Nephron progenitor cell (in vitro differentiated cells): ENCODE measurements at regions not wholly inside any gene's neighbourhood (a gene's known extent, or its start where the extent isn't known, plus 50 kb on each side); places are given as distances from the start of the nearest gene placed in this dataset.
A peak's percentile ranks its signal among the peaks of the same experiment; 100 is the strongest.
"Not testable (repeated sequence)": the region's sequence is repeated elsewhere in the genome, so short reads cannot be mapped to it uniquely, and the experiment has no call there.

ENCODE experiments used
- DNase-seq: peaks from one replicate; pipeline ENCODE4 v3.0.0; 2021
- H3K27ac Mint-ChIP-seq: 2 replicates; pipeline ENCODE4 v1.8.0; 2021; ENCODE audit warnings: mild to moderate bottlenecking, moderate library complexity, mixed read lengths
- H3K27me3 Mint-ChIP-seq: 2 replicates; pipeline ENCODE4 v1.8.0; 2021; ENCODE audit warnings: mild to moderate bottlenecking, low read depth, mixed read lengths; ENCODE audit not compliant: poor library complexity
- H3K36me3 Mint-ChIP-seq: 2 replicates; pipeline ENCODE4 v1.8.0; 2021; ENCODE audit warnings: low read depth, mixed read lengths
- H3K4me1 Mint-ChIP-seq: 2 replicates; pipeline ENCODE4 v1.8.0; 2021; ENCODE audit warnings: mixed read lengths
- H3K4me3 Mint-ChIP-seq: 2 replicates; pipeline ENCODE4 v1.8.0; 2021; ENCODE audit warnings: mild to moderate bottlenecking, moderate library complexity, mixed read lengths
- H3K9me3 Mint-ChIP-seq: 2 replicates; pipeline ENCODE4 v1.8.0; 2021; ENCODE audit warnings: mild to moderate bottlenecking, moderate library complexity, mixed read lengths

DNA sequence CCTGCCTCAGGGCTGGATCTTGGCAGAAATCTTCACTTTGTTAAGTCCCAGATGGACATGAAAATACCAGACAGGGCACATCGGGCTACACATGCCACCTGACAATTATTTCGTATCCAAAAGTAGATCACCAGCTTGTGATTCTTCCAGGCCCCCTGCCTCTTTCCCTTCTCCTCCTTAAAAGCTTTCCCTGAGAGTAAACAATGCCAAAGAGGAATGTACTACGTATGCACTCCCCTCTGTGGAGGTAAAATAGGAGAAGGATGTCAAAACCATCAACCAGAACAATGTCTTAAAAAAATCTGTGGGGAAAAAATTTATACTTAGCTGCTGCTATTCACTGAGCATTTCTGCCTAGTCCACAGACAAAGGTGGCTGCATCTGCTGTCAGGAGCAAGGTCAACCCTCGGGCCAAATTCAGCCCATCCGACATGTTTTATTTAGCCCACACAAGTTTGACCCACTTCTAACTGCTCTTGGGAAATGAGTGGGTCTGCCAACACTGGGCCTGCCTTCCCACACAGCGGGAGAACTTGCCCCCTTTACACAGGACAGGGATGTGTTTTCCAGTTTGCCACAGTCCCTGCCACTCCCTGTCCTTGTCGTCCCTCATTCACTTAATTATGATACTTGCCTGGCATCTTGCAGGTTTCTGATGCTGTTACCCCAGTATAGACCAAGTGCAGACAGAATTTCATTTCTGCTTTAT is 74.7 kb upstream of the NBPF26 start:
- not testable (repeated sequence) for H3K9me3 Mint-ChIP-seq, H3K27ac Mint-ChIP-seq, H3K27me3 Mint-ChIP-seq, DNase-seq, H3K4me3 Mint-ChIP-seq, H3K36me3 Mint-ChIP-seq, H3K4me1 Mint-ChIP-seq

DNA sequence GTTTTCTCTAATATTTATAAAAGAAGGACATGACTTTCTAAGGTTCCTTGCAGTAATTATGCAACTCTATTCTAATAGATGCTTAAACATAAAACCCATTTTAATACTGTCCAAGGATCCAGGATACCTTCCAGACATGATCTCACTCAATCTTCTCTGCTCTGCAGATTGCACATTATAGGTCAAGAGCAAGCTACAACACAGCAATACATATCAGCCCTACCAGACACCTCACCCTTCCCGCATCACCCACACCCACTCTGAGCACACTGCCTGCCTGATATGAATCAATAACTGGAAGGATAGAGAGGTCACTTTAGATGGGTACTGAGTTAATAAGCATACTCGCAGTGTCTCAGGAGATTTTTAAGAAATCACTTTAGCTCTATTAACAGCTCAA is 74.0 kb upstream of the NBPF26 start:
- not testable (repeated sequence) for H3K9me3 Mint-ChIP-seq, H3K36me3 Mint-ChIP-seq, H3K27me3 Mint-ChIP-seq, H3K27ac Mint-ChIP-seq, H3K4me1 Mint-ChIP-seq, H3K4me3 Mint-ChIP-seq, DNase-seq

DNA sequence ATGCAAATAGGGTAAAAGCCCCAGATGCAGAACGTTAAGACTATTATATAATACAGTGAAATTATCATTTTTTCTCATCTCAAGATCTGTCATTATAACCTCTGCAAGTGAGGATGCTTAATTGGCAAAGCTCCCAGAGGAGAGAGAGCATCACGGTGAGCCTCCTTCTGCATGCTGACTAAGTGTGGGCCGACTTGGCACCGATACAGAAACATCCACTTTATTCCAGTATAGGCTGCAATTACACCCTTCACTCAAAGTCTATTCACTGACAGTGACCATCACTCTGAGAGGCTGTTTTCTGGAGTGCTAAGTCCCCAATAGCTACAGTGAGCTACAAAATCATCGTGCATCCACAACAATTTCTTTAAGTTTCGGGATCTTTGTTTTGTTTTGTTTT is 69.6 kb upstream of the NBPF26 start:
- not testable (repeated sequence) for H3K4me1 Mint-ChIP-seq, H3K27ac Mint-ChIP-seq, H3K27me3 Mint-ChIP-seq, DNase-seq, H3K36me3 Mint-ChIP-seq, H3K9me3 Mint-ChIP-seq, H3K4me3 Mint-ChIP-seq

DNA sequence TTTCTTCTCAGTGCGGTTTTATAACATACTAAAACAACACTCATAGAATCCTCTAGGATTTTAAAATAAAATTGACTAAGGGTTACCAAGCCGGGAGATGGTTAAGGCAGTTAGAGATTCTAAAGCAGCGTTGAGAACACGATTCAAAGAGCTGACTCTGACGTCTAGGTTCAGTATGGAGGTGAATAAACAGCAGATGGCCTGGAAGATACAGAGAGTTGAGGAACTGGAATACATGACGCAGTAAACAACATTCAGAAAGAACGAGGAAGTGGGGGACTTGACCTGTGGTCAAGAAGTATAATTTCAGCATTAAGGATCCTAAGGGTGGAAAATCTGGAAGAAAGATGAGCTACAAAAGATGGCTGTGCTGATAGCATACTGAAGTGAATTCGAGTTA is 68.4 kb upstream of the NBPF26 start:
- not testable (repeated sequence) for H3K27me3 Mint-ChIP-seq, H3K9me3 Mint-ChIP-seq, H3K36me3 Mint-ChIP-seq, H3K27ac Mint-ChIP-seq, H3K4me1 Mint-ChIP-seq, H3K4me3 Mint-ChIP-seq, DNase-seq

DNA sequence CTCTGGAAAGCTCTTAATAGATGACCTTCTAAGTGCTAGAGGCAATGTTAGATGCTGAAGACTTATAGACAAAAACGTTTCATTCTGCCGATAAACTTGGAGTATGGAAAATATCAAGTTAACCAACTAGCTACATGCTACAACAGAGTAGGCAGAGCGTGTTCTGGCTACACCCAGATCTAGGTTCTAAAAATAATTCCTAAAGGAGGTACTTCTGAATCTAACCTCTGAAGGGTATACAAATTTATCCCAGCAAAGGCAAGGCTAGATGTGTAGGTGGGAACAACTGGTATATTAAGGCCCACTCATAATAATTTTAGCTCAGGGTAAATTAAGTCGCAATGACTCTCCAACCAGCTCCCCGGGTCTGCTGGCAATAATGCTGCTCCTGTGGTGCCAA is 67.6 kb upstream of the NBPF26 start:
- not testable (repeated sequence) for H3K27me3 Mint-ChIP-seq

DNA sequence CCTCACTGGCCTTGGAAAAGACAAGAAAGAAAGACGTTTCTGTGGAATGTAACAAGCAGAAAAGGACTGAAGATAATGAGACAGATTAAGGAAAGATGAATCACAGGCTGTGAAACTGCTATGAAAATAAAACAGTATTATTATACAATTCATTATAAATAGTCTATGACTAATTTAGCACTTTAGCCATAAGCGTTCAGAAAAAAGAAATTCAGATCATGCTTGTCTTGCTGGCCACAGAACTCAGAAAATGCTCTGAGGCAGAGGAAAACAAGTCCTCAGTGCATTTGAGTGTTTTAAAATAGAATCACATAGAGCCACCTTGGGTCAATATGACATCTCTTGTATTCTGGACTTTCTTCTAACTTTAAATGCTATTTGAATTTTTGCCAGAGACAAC is 65.9 kb upstream of the NBPF26 start:
- H3K4me3 Mint-ChIP-seq, H3K4me1 Mint-ChIP-seq, H3K36me3 Mint-ChIP-seq, H3K27ac Mint-ChIP-seq, H3K27me3 Mint-ChIP-seq, H3K9me3 Mint-ChIP-seq, DNase-seq: not testable (repeated sequence)

More for the DNA sequence above, 67.6 kb upstream of the NBPF26 start:
- not testable (repeated sequence) for H3K4me3 Mint-ChIP-seq, H3K4me1 Mint-ChIP-seq, H3K36me3 Mint-ChIP-seq, H3K27ac Mint-ChIP-seq, H3K9me3 Mint-ChIP-seq, DNase-seq

DNA sequence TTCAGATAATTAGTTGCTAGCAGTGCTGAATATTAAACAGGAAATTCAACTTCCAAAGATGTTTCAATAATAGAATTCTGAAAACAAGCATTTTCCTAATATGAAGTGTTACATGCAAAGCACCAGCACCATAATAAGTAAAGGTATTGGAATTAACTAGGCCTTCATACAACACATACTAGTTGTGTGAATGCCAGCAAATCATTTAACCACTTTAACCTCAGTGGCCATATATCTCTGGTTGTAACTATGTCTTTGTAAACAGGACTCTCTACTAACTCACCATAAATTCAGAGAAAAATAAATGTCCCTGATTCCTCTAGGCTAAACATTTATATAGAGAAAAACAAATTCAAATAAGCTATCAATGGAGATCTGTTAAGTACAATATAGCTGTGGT is 65.1 kb upstream of the NBPF26 start:
- not testable (repeated sequence) for H3K4me1 Mint-ChIP-seq, H3K4me3 Mint-ChIP-seq, H3K9me3 Mint-ChIP-seq, H3K27me3 Mint-ChIP-seq, DNase-seq, H3K36me3 Mint-ChIP-seq, H3K27ac Mint-ChIP-seq

DNA sequence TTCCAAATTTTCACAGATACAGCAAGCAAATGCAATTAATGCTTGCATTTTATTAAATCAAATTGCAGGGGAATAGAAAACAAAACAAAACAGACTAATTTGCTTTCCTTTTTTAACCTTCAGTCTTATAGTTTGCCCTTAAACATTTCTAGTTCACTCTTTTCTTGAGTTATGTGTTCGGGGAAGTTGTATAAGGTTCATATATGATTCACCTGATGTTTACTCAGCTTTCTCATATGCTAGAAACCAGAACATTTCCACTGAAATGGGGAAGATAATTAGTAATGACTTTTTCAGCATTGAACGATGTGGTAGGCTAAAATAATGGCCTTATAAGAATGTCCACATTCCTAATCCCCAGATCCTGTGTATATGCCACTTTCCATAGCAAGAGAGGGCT is 64.6 kb upstream of the NBPF26 start:
- H3K4me3 Mint-ChIP-seq, H3K27me3 Mint-ChIP-seq, DNase-seq, H3K9me3 Mint-ChIP-seq, H3K4me1 Mint-ChIP-seq, H3K27ac Mint-ChIP-seq, H3K36me3 Mint-ChIP-seq: not testable (repeated sequence)

DNA sequence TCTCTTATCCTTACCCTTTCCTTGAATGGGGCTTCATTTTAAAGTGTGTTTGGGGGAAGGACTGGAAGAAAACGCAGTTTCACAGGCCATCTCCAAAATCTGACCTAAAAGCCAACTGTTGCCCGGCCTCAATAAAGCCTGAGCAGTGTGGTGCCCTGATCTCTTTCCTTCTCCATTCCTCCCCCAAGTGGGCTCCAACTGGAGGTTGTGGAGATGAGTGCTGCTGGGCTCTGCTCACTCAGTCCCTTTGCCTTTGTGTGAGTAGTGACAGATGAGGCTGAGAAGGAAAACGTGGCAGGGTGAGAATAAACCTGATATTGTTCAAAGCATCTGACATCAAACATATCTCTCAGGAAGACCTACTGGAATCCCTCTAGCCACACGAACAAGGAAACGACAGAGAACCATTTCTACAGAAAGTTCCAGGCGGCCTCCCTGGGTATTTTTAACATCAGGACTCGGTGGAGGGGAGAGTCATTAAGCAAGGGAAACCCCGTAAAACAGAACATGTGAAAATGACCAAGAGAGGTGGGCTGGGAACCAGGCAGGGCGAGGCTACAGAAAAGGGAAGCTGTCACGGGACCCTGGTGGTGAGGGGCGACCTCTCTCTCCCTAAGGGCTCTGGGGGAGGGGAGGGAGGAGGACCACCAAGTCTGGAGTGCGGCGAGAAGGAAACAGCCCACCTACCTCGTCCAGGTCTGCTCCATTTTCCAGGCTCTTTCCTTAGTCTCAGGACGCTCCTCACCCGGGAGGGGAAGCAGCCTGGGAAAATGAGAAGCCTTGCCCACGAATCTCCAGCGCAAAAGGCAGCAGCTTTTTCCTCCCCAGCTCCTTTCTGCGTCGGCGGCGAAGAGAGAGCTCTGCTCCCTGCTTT is 59.1 kb upstream of the NBPF26 start:
- not testable (repeated sequence) for H3K4me1 Mint-ChIP-seq, H3K9me3 Mint-ChIP-seq, H3K36me3 Mint-ChIP-seq, DNase-seq, H3K27me3 Mint-ChIP-seq
- peak overlapping the region; percentile 45 for H3K27ac Mint-ChIP-seq
- peak overlapping the region; percentile 89 for H3K4me3 Mint-ChIP-seq

DNA sequence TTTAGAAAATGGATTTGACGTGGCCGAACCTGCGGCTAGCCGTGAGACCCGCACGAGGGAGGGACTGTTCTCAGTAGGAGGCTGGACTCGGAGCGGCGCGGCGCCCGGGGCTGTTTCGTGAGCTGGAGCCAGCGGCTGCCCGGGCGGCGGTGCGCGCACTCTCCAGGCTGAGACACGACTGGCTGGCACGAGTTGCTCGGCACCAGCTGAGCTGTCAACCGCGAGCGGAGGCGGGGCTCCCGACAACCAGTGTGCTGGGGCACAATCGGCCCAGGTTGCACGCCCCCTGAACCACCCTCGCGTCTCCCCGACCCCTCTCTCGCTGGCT is 58.5 kb upstream of the NBPF26 start:
- not testable (repeated sequence) for H3K27me3 Mint-ChIP-seq, H3K9me3 Mint-ChIP-seq, H3K4me1 Mint-ChIP-seq, H3K36me3 Mint-ChIP-seq
- Mint-ChIP-seq H3K4me3 (peak overlapping the region; percentile 89), H3K27ac (peak overlapping the region; percentile 45)
- peak; percentile 33 for DNase-seq

DNA sequence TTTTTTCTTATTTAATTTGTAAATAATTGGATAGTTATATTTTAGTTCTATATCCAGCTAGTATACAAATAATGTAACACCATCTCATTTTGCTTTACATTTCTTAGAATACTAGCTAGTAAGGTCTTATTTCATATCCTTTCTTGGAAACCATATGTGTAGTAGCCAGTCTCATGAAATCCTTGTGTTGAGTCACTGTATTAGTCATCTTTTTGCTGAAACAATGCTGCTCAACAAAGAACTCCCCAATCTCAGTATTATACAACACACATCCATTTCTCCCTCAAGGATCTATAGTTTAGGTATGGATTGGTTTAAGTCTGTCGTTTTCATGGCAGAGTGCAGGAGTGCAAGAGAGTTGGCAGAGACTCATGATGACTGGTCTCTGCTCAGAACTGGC is 55.6 kb upstream of the NBPF26 start:
- H3K4me3 Mint-ChIP-seq, DNase-seq, H3K27me3 Mint-ChIP-seq, H3K36me3 Mint-ChIP-seq, H3K9me3 Mint-ChIP-seq, H3K4me1 Mint-ChIP-seq, H3K27ac Mint-ChIP-seq: not testable (repeated sequence)
